ENCODE measurements at regions not wholly inside any gene's neighbourhood (a gene's known extent, or its start where the extent isn't known, plus 50 kb on each side); places are given as distances from the start of the nearest gene placed in this dataset.

- no peak for DNase-seq (ENCODE audit: low read depth in 2 of 2)
Measured at GRCh38 chr1:192521734-192522133, 53.8 kb upstream of the RGS1 start.

DNA sequence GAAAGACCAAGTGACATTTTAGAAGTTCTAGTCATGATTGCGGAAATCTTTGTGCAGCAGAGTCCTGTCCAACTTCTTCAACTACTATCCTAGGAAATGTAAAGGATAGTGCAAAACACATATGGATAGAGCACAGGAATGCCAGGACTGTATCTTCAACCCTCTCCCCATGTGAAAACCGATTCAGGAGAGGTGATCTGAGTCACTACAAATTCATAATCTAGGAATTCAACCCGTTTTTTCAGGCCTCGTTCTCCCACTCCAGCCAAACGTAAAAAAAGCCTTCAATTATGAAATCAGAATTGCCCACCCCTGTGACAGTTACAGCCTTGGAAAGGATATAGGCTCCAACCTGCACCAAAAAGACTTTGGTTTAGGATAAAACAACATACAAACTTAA is 52.9 kb upstream of the RGS1 start:
- DNase-seq (ENCODE audit: low read depth in 2 of 2) = no peak

- no peak for DNase-seq (ENCODE audit: low read depth in 2 of 2)
Measured at GRCh38 chr1:192524223-192524622, 51.4 kb upstream of the RGS1 start.
